PC-3 (cell line): ENCODE measurements at regions not wholly inside any gene's neighbourhood (a gene's known extent, or its start where the extent isn't known, plus 50 kb on each side); places are given as distances from the start of the nearest gene placed in this dataset.

Experiments
- ATAC-seq: fragments of 200-7000 bp; cut with Tn5 transposase; 2 replicates; pipeline ENCODE4 v1.9.1; 2020; ENCODE audit warnings: mild to moderate bottlenecking, moderate library complexity
- BruUV-seq: library from RNA; stranded (reverse); fragments of 400-500 nt; replicated peaks from 2 replicates; lab custom pipeline; 2021; lab: Mats Ljungman, UMichigan
- CTCF ChIA-PET: fragments of 300-600 bp; sonication (Branson Sonifier 250); formaldehyde crosslinking; loops from one replicate; lab custom pipeline; 2022; ENCODE audit warnings: antibody characterized with exemption; lab: Charles Lee
- POLR2A ChIA-PET: fragments of 300-600 bp; sonication (Branson Sonifier 250); formaldehyde crosslinking; loops from one replicate; lab custom pipeline; 2022; ENCODE audit warnings: antibody characterized with exemption; ENCODE audit not compliant: unreplicated experiment; lab: Charles Lee
- DNase-seq: peaks from one replicate; pipeline ENCODE4 v3.0.0-alpha.2; 2015
- H2AFZ ChIP-seq: fragments of 300-600 bp; sonication (generic); 2 replicates; pipeline ENCODE4 v1.6.0; 2016; ENCODE audit warnings: antibody characterized with exemption, low read length
- H3F3A ChIP-seq: fragments of 300-600 bp; sonication (generic); one replicate; pipeline ENCODE4 v1.6.0; 2017; ENCODE audit warnings: antibody characterized with exemption, low read length, control low read depth, mild to moderate bottlenecking; ENCODE audit not compliant: unreplicated experiment
- H3K27ac ChIP-seq: fragments of 300-600 bp; sonication (generic); 2 replicates; pipeline ENCODE4 v1.5.1; 2016; ENCODE audit warnings: mild to moderate bottlenecking, low read length
- H3K27me3 ChIP-seq: fragments of 300-600 bp; sonication (generic); 2 replicates; pipeline ENCODE4 v1.6.1; 2016; ENCODE audit warnings: low read length, mixed read lengths
- H3K36me3 ChIP-seq: fragments of 300-600 bp; sonication (generic); 2 replicates; pipeline ENCODE4 v1.6.1; 2016; ENCODE audit warnings: low read depth, mixed run types, low read length, mixed read lengths
- H3K4me1 ChIP-seq: fragments of 300-600 bp; sonication (generic); 2 replicates; pipeline ENCODE4 v1.5.1; 2016; ENCODE audit warnings: low read length; ENCODE audit not compliant: insufficient read depth
- H3K4me2 ChIP-seq: fragments of 300-600 bp; sonication (generic); 2 replicates; pipeline ENCODE4 v1.6.0; 2016; ENCODE audit warnings: low read length
- H3K4me3 ChIP-seq: fragments of 300-600 bp; sonication (generic); 2 replicates; pipeline ENCODE4 v1.5.1; 2016; ENCODE audit warnings: mild to moderate bottlenecking, low read length, mixed read lengths
- H3K79me2 ChIP-seq: fragments of 300-600 bp; sonication (generic); 2 replicates; pipeline ENCODE4 v1.6.1; 2017; ENCODE audit warnings: low read length, mixed read lengths
- H3K9ac ChIP-seq: fragments of 300-600 bp; sonication (generic); 2 replicates; pipeline ENCODE4 v1.6.0; 2016; ENCODE audit warnings: mild to moderate bottlenecking, low read length
- H3K9me2 ChIP-seq: fragments of 300-600 bp; sonication (generic); replicated peaks from 2 replicates; pipeline ENCODE4 v1.6.1; 2016; ENCODE audit warnings: mixed run types, low read length, mixed read lengths
- H3K9me3 ChIP-seq: fragments of 300-600 bp; sonication (generic); 2 replicates; pipeline ENCODE4 v1.6.1; 2016; ENCODE audit warnings: low read length, mixed read lengths
- H4K20me1 ChIP-seq: fragments of 300-600 bp; sonication (generic); 2 replicates; pipeline ENCODE4 v1.6.1; 2016; ENCODE audit warnings: low read length, mixed read lengths
- CTCF ChIP-seq: fragments of 300-600 bp; sonication (generic); conservative IDR thresholded peaks from 2 replicates; pipeline ENCODE4 v1.5.1; 2017; ENCODE audit warnings: antibody characterized with exemption, low read depth, mild to moderate bottlenecking, low read length
- EZH2 ChIP-seq: fragments of 300-600 bp; sonication (generic); IDR thresholded peaks from one replicate; pipeline ENCODE4 v1.6.1; 2017; ENCODE audit warnings: antibody characterized with exemption, mild to moderate bottlenecking, low read length; ENCODE audit not compliant: unreplicated experiment
- EZH2phosphoT487 ChIP-seq: fragments of 300-600 bp; sonication (generic); IDR thresholded peaks from 2 replicates; pipeline ENCODE4 v1.6.1; 2018; ENCODE audit warnings: mild to moderate bottlenecking, antibody characterized with exemption, low read length, borderline replicate concordance
- intact Hi-C: fragments of 100-400 bp; cut with micrococcal nuclease; formaldehyde crosslinking; loops from 2 replicates; pipeline ENCODE4 v1.9.0; 2023

- CTCF ChIA-PET = no interaction called here
- Histone ChIP-seq H3F3A (no peaks in the 10 kb centered on the region), H3K4me3 (no peak overlapping the region), H3K4me2 (no peak overlapping the region), H3K27me3 (no peaks in the 10 kb centered on the region), H3K36me3 (no peaks in the 10 kb centered on the region), H3K79me2 (no peaks in the 10 kb centered on the region), H3K9ac (no peak overlapping the region), H4K20me1 (no peaks in the 10 kb centered on the region), H3K9me2 (no peaks in the 10 kb centered on the region), H3K9me3 (no peaks in the 10 kb centered on the region; the same call in 1 of the 2 replicates), H2AFZ (no peak overlapping the region), H3K4me1 (no peaks in the 10 kb centered on the region), H3K27ac (no peak overlapping the region)
- no peak for ATAC-seq
- no peak for DNase-seq
- POLR2A ChIA-PET = no interaction called here
- BruUV-seq = no TSS peak
- no peak for TF ChIP-seq EZH2
- no peak for TF ChIP-seq EZH2phosphoT487
- TF ChIP-seq CTCF = no peak
- intact Hi-C loops = no loop called here
These were observed 842.6 kb downstream of the TECRL start for GRCh38 chr4:63566658-63567057.

GRCh38 chr4:63563288-63564014, 845.8 kb downstream of the TECRL start:
- H3K9ac ChIP-seq = no peak overlapping the region
- peak; percentile 84 for ATAC-seq
- H4K20me1 ChIP-seq = no peaks in the 10 kb centered on the region
- CTCF ChIA-PET = interaction anchor here (0.7 to 1.0 kb wide), 3 partner anchors 33 to 267 kb away, joined by 3 to 13 read pairs (median 5); no protein-coding TSS in a partner anchor
- H3K79me2 ChIP-seq = no peaks in the 10 kb centered on the region
- H3K27ac ChIP-seq = no peak overlapping the region
- H3F3A ChIP-seq = no peaks in the 10 kb centered on the region
- POLR2A ChIA-PET = no interaction called here
- BruUV-seq = no TSS peak
- DNase-seq = peak; percentile 45
- no peak overlapping the region for H2AFZ ChIP-seq
- H3K4me1 ChIP-seq = no peaks in the 10 kb centered on the region
- intact Hi-C loops = loop anchor here (1.0 kb wide), 1 partner anchor 267 kb away; no protein-coding TSS in a partner anchor
- no peaks in the 10 kb centered on the region for H3K36me3 ChIP-seq
- H3K27me3 ChIP-seq = no peaks in the 10 kb centered on the region
- H3K4me2 ChIP-seq = no peak overlapping the region
- H3K4me3 ChIP-seq = no peak overlapping the region
- TF ChIP-seq CTCF (peak; percentile 59), EZH2 (no peak), EZH2phosphoT487 (no peak)
- no peaks in the 10 kb centered on the region for H3K9me2 ChIP-seq
- H3K9me3 ChIP-seq = no peaks in the 10 kb centered on the region

GRCh38 chr4:63558709-63559108, 850.5 kb downstream of the TECRL start:
- ChIA-PET CTCF (no interaction called here), POLR2A (no interaction called here)

More at GRCh38 chr4:63558709-63559108, 850.5 kb downstream of the TECRL start:
- H3K9ac ChIP-seq = no peak overlapping the region
- no peaks in the 10 kb centered on the region for H3K9me2 ChIP-seq
- no peak for DNase-seq
- no peak overlapping the region for H3K4me3 ChIP-seq
- H3F3A ChIP-seq = no peaks in the 10 kb centered on the region
- no peak for TF ChIP-seq CTCF
- TF ChIP-seq EZH2 = no peak
- TF ChIP-seq EZH2phosphoT487 = no peak
- no peak overlapping the region for H2AFZ ChIP-seq
- no peaks in the 10 kb centered on the region for H3K27me3 ChIP-seq
- no peaks in the 10 kb centered on the region for H3K9me3 ChIP-seq
- no TSS peak for BruUV-seq
- no peaks in the 10 kb centered on the region for H3K79me2 ChIP-seq
- H3K4me1 ChIP-seq = no peaks in the 10 kb centered on the region
- H3K27ac ChIP-seq = no peak overlapping the region
- H3K4me2 ChIP-seq = no peak overlapping the region
- intact Hi-C loops = no loop called here
- H4K20me1 ChIP-seq = no peaks in the 10 kb centered on the region
- H3K36me3 ChIP-seq = no peaks in the 10 kb centered on the region
- no peak for ATAC-seq
